SK-N-SH treated with all-trans-retinoic acid at 6 μM for 48 hours (cell line): ENCODE measurements at regions not wholly inside any gene's neighbourhood (a gene's known extent, or its start where the extent isn't known, plus 50 kb on each side); places are given as distances from the start of the nearest gene placed in this dataset.
A peak's percentile ranks its signal among the peaks of the same experiment; 100 is the strongest.

Source experiments
- ATAC-seq: fragments of 200-7000 bp; cut with Tn5 transposase; 3 replicates; pipeline ENCODE4 v1.9.1; 2020; ENCODE audit warnings: mild to moderate bottlenecking, moderate library complexity
- ARNTL ChIP-seq: fragments of 450-650 bp; formaldehyde crosslinking; IDR thresholded peaks from 2 replicates; pipeline ENCODE4 v1.5.0; 2020; ENCODE audit warnings: low read depth, mild to moderate bottlenecking, moderate library complexity, borderline replicate concordance
- BACH2 ChIP-seq: fragments of 250-450 bp; sonication (Bioruptor Pico); IDR thresholded peaks from 2 replicates; pipeline ENCODE4 v1.9.0; 2021; ENCODE audit warnings: mild to moderate bottlenecking, borderline replicate concordance
- CSDC2 ChIP-seq: fragments of 250-450 bp; sonication (Bioruptor Pico); IDR thresholded peaks from 2 replicates; pipeline ENCODE4 v1.5.0; 2020; ENCODE audit warnings: mild to moderate bottlenecking, moderate library complexity
- ESRRG ChIP-seq: fragments of 250-450 bp; sonication (Bioruptor Pico); IDR thresholded peaks from 2 replicates; pipeline ENCODE4 v1.6.1; 2021; ENCODE audit warnings: mild to moderate bottlenecking
- GLIS3 ChIP-seq: fragments of 250-450 bp; sonication (Bioruptor Pico); IDR thresholded peaks from 2 replicates; pipeline ENCODE4 v1.5.0; 2020; ENCODE audit warnings: mild to moderate bottlenecking, moderate library complexity
- ISL1 ChIP-seq: fragments of 250-450 bp; sonication (Bioruptor Pico); IDR thresholded peaks from 2 replicates; pipeline ENCODE4 v2.1.2; 2022; ENCODE audit warnings: mild to moderate bottlenecking, moderate library complexity
- OSR1 ChIP-seq: fragments of 250-450 bp; sonication (Bioruptor Pico); IDR thresholded peaks from 2 replicates; pipeline ENCODE4 v1.8.0; 2022; ENCODE audit warnings: moderate library complexity, mild to moderate bottlenecking, inconsistent platforms
- PPARA ChIP-seq: fragments of 250-450 bp; sonication (Bioruptor Pico); IDR thresholded peaks from 2 replicates; pipeline ENCODE4 v1.5.0; 2020; ENCODE audit warnings: mild to moderate bottlenecking, borderline replicate concordance
- RARB ChIP-seq: fragments of 250-450 bp; sonication (Bioruptor Pico); IDR thresholded peaks from 2 replicates; pipeline ENCODE4 v1.8.0; 2021; ENCODE audit warnings: mild to moderate bottlenecking, moderate library complexity
- SNAI2 ChIP-seq: fragments of 250-450 bp; sonication (Bioruptor Pico); IDR thresholded peaks from 2 replicates; pipeline ENCODE4 v1.5.0; 2020; ENCODE audit warnings: mild to moderate bottlenecking, moderate library complexity
- TCF4 ChIP-seq: fragments of 250-450 bp; sonication (Bioruptor Pico); IDR thresholded peaks from 2 replicates; pipeline ENCODE4 v1.8.0; 2021; ENCODE audit warnings: mild to moderate bottlenecking, moderate library complexity, borderline replicate concordance
- TOX ChIP-seq: fragments of 250-450 bp; sonication (Bioruptor Pico); IDR thresholded peaks from 2 replicates; pipeline ENCODE4 v1.8.0; 2021; ENCODE audit warnings: mild to moderate bottlenecking, moderate library complexity, borderline replicate concordance
- ZC3H10 ChIP-seq: fragments of 250-450 bp; sonication (Bioruptor Pico); IDR thresholded peaks from 2 replicates; pipeline ENCODE4 v1.5.1; 2021; ENCODE audit warnings: mild to moderate bottlenecking, moderate library complexity
- ZFP30 ChIP-seq: fragments of 450-650 bp; formaldehyde crosslinking; IDR thresholded peaks from 2 replicates; pipeline ENCODE4 v1.5.0; 2022; ENCODE audit warnings: mild to moderate bottlenecking, moderate library complexity
- ZNF565 ChIP-seq: fragments of 450-650 bp; formaldehyde crosslinking; conservative IDR thresholded peaks from 2 replicates; pipeline ENCODE4 v1.5.0; 2020; ENCODE audit warnings: low read depth, mild to moderate bottlenecking, moderate library complexity
- ZNF8 ChIP-seq: fragments of 450-650 bp; formaldehyde crosslinking; IDR thresholded peaks from 2 replicates; pipeline ENCODE4 v1.5.0; 2020; ENCODE audit warnings: mild to moderate bottlenecking, moderate library complexity
- TF ChIP-seq, protein P1 (sequence below): fragments of 250-450 bp; sonication (Bioruptor Pico); IDR thresholded peaks from 2 replicates; pipeline ENCODE4 v1.5.0; 2020; ENCODE audit warnings: mild to moderate bottlenecking, moderate library complexity
- TF ChIP-seq, protein P2 (sequence below): fragments of 250-450 bp; sonication (Bioruptor Pico); IDR thresholded peaks from 2 replicates; pipeline ENCODE4 v1.5.1; 2021; ENCODE audit warnings: mild to moderate bottlenecking, moderate library complexity
- TF ChIP-seq, protein P3 (sequence below): fragments of 250-450 bp; sonication (Bioruptor Pico); IDR thresholded peaks from 2 replicates; pipeline ENCODE4 v1.8.0; 2021; ENCODE audit warnings: low read depth, mild to moderate bottlenecking, moderate library complexity, borderline replicate concordance
- TF ChIP-seq, protein P4 (sequence below): fragments of 250-450 bp; sonication (Bioruptor Pico); IDR thresholded peaks from 2 replicates; pipeline ENCODE4 v1.5.1; 2020; ENCODE audit warnings: low read depth, mild to moderate bottlenecking, moderate library complexity
- TF ChIP-seq, protein P5 (sequence below): fragments of 250-450 bp; sonication (Bioruptor Pico); IDR thresholded peaks from 2 replicates; pipeline ENCODE4 v1.8.0; 2020; ENCODE audit warnings: mild to moderate bottlenecking, moderate library complexity, borderline replicate concordance

DNA sequence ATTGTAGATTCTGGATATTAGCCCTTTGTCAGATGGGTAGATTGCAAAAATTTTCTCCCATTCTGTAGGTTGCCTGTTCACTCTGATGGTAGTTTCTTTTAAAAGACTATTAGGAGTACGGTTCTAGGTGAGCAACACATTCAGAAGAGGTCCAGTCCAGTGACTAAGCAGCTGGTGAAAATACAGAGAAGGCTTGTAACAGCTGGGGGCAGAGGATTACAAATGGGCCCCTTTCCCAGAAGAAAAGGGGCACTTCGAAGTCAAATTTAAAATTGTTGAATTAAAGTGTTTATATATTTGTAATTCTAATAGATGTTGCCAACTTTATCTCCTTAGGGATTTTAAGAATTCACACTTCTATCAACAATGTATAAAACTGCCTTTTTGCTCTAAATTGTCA lies 720.5 kb downstream of the TLE4 start:
- no peak for ATAC-seq
- TF ChIP-seq ZNF8 (CRISPR knock-in tag), result no peak
- TF ChIP-seq, protein P1, sequence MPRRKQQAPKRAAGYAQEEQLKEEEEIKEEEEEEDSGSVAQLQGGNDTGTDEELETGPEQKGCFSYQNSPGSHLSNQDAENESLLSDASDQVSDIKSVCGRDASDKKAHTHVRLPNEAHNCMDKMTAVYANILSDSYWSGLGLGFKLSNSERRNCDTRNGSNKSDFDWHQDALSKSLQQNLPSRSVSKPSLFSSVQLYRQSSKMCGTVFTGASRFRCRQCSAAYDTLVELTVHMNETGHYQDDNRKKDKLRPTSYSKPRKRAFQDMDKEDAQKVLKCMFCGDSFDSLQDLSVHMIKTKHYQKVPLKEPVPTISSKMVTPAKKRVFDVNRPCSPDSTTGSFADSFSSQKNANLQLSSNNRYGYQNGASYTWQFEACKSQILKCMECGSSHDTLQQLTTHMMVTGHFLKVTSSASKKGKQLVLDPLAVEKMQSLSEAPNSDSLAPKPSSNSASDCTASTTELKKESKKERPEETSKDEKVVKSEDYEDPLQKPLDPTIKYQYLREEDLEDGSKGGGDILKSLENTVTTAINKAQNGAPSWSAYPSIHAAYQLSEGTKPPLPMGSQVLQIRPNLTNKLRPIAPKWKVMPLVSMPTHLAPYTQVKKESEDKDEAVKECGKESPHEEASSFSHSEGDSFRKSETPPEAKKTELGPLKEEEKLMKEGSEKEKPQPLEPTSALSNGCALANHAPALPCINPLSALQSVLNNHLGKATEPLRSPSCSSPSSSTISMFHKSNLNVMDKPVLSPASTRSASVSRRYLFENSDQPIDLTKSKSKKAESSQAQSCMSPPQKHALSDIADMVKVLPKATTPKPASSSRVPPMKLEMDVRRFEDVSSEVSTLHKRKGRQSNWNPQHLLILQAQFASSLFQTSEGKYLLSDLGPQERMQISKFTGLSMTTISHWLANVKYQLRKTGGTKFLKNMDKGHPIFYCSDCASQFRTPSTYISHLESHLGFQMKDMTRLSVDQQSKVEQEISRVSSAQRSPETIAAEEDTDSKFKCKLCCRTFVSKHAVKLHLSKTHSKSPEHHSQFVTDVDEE (CRISPR knock-in tag), result no peak
- no peak for TF ChIP-seq ESRRG (CRISPR knock-in tag)
- TF ChIP-seq, protein P2, sequence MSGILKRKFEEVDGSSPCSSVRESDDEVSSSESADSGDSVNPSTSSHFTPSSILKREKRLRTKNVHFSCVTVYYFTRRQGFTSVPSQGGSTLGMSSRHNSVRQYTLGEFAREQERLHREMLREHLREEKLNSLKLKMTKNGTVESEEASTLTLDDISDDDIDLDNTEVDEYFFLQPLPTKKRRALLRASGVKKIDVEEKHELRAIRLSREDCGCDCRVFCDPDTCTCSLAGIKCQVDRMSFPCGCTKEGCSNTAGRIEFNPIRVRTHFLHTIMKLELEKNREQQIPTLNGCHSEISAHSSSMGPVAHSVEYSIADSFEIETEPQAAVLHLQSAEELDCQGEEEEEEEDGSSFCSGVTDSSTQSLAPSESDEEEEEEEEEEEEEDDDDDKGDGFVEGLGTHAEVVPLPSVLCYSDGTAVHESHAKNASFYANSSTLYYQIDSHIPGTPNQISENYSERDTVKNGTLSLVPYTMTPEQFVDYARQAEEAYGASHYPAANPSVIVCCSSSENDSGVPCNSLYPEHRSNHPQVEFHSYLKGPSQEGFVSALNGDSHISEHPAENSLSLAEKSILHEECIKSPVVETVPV (CRISPR knock-in tag), result no peak
- TF ChIP-seq PPARA (CRISPR knock-in tag), result no peak
- no peak for TF ChIP-seq RARB
- no peak for TF ChIP-seq ZC3H10 (CRISPR knock-in tag)
- no peak for TF ChIP-seq OSR1
- no peak for TF ChIP-seq TCF4 (CRISPR knock-in tag)
- TF ChIP-seq, protein P3, sequence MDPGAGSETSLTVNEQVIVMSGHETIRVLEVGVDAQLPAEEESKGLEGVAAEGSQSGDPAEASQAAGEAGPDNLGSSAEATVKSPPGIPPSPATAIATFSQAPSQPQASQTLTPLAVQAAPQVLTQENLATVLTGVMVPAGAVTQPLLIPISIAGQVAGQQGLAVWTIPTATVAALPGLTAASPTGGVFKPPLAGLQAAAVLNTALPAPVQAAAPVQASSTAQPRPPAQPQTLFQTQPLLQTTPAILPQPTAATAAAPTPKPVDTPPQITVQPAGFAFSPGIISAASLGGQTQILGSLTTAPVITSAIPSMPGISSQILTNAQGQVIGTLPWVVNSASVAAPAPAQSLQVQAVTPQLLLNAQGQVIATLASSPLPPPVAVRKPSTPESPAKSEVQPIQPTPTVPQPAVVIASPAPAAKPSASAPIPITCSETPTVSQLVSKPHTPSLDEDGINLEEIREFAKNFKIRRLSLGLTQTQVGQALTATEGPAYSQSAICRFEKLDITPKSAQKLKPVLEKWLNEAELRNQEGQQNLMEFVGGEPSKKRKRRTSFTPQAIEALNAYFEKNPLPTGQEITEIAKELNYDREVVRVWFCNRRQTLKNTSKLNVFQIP, result no peak
- TF ChIP-seq ZNF565 (CRISPR knock-in tag), result no peak
- no peak for TF ChIP-seq GLIS3 (CRISPR knock-in tag)
- TF ChIP-seq, protein P4, sequence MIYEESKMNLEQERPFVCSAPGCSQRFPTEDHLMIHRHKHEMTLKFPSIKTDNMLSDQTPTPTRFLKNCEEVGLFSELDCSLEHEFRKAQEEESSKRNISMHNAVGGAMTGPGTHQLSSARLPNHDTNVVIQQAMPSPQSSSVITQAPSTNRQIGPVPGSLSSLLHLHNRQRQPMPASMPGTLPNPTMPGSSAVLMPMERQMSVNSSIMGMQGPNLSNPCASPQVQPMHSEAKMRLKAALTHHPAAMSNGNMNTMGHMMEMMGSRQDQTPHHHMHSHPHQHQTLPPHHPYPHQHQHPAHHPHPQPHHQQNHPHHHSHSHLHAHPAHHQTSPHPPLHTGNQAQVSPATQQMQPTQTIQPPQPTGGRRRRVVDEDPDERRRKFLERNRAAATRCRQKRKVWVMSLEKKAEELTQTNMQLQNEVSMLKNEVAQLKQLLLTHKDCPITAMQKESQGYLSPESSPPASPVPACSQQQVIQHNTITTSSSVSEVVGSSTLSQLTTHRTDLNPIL (CRISPR knock-in tag), result no peak
- no peak for TF ChIP-seq ZFP30 (CRISPR knock-in tag)

DNA sequence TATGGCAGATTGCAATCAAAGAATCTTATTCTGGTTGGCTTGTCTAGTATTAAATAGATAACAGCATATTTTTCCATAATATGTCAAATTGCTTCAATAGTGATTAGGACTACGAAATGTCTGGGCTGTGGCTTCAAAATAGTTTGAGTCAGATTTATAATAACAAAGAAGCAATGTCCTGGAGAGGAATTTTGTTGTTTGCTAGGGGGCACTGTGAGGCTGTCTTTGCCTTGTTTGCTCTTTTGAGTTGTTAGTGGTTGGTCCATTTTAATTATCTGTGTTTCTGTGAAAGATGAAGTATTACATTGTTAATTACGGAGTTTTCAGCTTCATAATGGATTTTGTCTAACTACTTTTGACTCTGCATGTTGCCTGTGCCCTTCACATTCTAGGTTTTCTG lies 713.6 kb downstream of the TLE4 start:
- no peak for TF ChIP-seq GLIS3 (CRISPR knock-in tag)
- TF ChIP-seq, protein P4 (CRISPR knock-in tag), result no peak
- 0 out of 2 replicates have a peak, but pooled peaks have one; percentile 9 for TF ChIP-seq ISL1
- TF ChIP-seq ZFP30 (CRISPR knock-in tag), result no peak
- ATAC-seq, result no peak

DNA sequence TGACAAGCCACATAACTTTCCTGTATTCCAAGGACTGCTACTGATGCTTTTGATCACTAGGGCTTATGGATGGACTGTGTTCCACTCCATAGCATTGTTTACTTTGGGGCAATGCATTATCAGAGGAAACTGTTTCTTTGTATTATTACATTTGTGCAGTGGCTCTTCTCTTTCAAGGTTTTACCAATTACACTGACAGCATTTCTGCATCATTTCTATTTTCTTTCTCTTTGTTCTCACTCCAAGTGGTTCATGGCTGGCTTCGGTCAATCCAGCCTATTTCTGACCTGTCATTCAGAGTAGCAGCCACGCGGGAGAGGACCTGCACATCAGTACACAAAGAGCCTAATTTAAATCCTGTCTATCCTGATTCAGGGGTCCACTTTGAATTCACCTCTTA lies 711.0 kb downstream of the TLE4 start:
- TF ChIP-seq ZNF565 (CRISPR knock-in tag) (no peak), ZNF8 (CRISPR knock-in tag) (no peak), TCF4 (CRISPR knock-in tag) (no peak), ZFP30 (CRISPR knock-in tag) (no peak), CSDC2 (CRISPR knock-in tag) (no peak), GLIS3 (CRISPR knock-in tag) (no peak), ESRRG (CRISPR knock-in tag) (no peak), OSR1 (no peak), ARNTL (CRISPR knock-in tag) (no peak), PPARA (CRISPR knock-in tag) (no peak), ZC3H10 (CRISPR knock-in tag) (no peak), BACH2 (CRISPR knock-in tag) (no peak), SNAI2 (no peak), TOX (CRISPR knock-in tag) (no peak)
- TF ChIP-seq, protein P5, sequence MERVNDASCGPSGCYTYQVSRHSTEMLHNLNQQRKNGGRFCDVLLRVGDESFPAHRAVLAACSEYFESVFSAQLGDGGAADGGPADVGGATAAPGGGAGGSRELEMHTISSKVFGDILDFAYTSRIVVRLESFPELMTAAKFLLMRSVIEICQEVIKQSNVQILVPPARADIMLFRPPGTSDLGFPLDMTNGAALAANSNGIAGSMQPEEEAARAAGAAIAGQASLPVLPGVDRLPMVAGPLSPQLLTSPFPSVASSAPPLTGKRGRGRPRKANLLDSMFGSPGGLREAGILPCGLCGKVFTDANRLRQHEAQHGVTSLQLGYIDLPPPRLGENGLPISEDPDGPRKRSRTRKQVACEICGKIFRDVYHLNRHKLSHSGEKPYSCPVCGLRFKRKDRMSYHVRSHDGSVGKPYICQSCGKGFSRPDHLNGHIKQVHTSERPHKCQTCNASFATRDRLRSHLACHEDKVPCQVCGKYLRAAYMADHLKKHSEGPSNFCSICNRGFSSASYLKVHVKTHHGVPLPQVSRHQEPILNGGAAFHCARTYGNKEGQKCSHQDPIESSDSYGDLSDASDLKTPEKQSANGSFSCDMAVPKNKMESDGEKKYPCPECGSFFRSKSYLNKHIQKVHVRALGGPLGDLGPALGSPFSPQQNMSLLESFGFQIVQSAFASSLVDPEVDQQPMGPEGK (CRISPR knock-in tag), result no peak
- TF ChIP-seq, protein P4 (CRISPR knock-in tag), result no peak
- TF ChIP-seq, protein P2 (CRISPR knock-in tag), result no peak
- ATAC-seq, result no peak
